GM23338 (cell line): ENCODE measurements at regions not wholly inside any gene's neighbourhood (a gene's known extent, or its start where the extent isn't known, plus 50 kb on each side); places are given as distances from the start of the nearest gene placed in this dataset.
A peak's percentile ranks its signal among the peaks of the same experiment; 100 is the strongest.

ENCODE experiments used
- ATAC-seq: fragments of 200-7000 bp; cut with Tn5 transposase; 3 replicates; pipeline ENCODE4 v1.9.1; 2020
- DNase-seq: peaks from one replicate; pipeline ENCODE4 v3.0.0-alpha.2; 2015; ENCODE audit warnings: low spot score
- H2AFZ ChIP-seq: fragments of 200-600 bp; sonication (generic); 2 replicates; pipeline ENCODE4 v1.8.0; 2016; ENCODE audit warnings: antibody characterized with exemption, mild to moderate bottlenecking, moderate library complexity
- H3F3A ChIP-seq: fragments of 200-600 bp; sonication (generic); replicated peaks from 2 replicates; pipeline ENCODE4 v1.8.0; 2017; ENCODE audit warnings: antibody characterized with exemption, mixed run types, low read depth
- H3K27ac ChIP-seq: fragments of 200-600 bp; sonication (generic); 2 replicates; pipeline ENCODE4 v1.6.1; 2016; ENCODE audit warnings: low read depth
- H3K27me3 ChIP-seq: fragments of 200-600 bp; sonication (generic); 2 replicates; pipeline ENCODE4 v1.8.0; 2016; ENCODE audit warnings: mild to moderate bottlenecking, mixed run types, moderate library complexity; ENCODE audit not compliant: insufficient read depth
- H3K36me3 ChIP-seq: fragments of 200-600 bp; sonication (generic); 2 replicates; pipeline ENCODE4 v1.8.0; 2016; ENCODE audit warnings: mild to moderate bottlenecking; ENCODE audit not compliant: insufficient read depth
- H3K4me1 ChIP-seq: fragments of 200-600 bp; sonication (generic); 2 replicates; pipeline ENCODE4 v1.8.0; 2016; ENCODE audit warnings: mild to moderate bottlenecking, moderate library complexity; ENCODE audit not compliant: insufficient read depth
- H3K4me2 ChIP-seq: fragments of 200-600 bp; sonication (generic); 2 replicates; pipeline ENCODE4 v1.7.1; 2017; ENCODE audit warnings: mixed run types
- H3K4me3 ChIP-seq: fragments of 200-600 bp; sonication (generic); 2 replicates; pipeline ENCODE4 v1.6.1; 2016; ENCODE audit warnings: mixed run types
- H3K79me2 ChIP-seq: fragments of 200-600 bp; sonication (generic); replicated peaks from 2 replicates; pipeline ENCODE4 v1.8.0; 2017; ENCODE audit warnings: mild to moderate bottlenecking; ENCODE audit not compliant: insufficient read depth
- H3K9me2 ChIP-seq: fragments of 200-600 bp; sonication (generic); 2 replicates; pipeline ENCODE4 v1.8.0; 2017; ENCODE audit not compliant: insufficient read depth
- H4K20me1 ChIP-seq: fragments of 200-600 bp; sonication (generic); replicated peaks from 2 replicates; pipeline ENCODE4 v1.8.0; 2017; ENCODE audit warnings: mild to moderate bottlenecking; ENCODE audit not compliant: insufficient read depth
- H3K27ac Mint-ChIP-seq: 2 replicates; pipeline ENCODE4 v1.8.0; 2020; ENCODE audit warnings: inconsistent platforms, mild to moderate bottlenecking, moderate library complexity, mixed read lengths
- H3K27me3 Mint-ChIP-seq: 3 replicates; pipeline ENCODE4 v1.8.0; 2022; ENCODE audit warnings: low read depth, mild to moderate bottlenecking, moderate library complexity, mixed read lengths, inconsistent platforms; ENCODE audit not compliant: insufficient read depth, poor library complexity
- H3K36me3 Mint-ChIP-seq: 3 replicates; pipeline ENCODE4 v1.8.0; 2021; ENCODE audit warnings: low read depth, mild to moderate bottlenecking, inconsistent platforms, moderate library complexity, mixed read lengths
- H3K4me1 Mint-ChIP-seq: 3 replicates; pipeline ENCODE4 v1.8.0; 2020; ENCODE audit warnings: mild to moderate bottlenecking, inconsistent platforms, mixed read lengths
- H3K4me3 Mint-ChIP-seq: 3 replicates; pipeline ENCODE4 v1.8.0; 2021; ENCODE audit warnings: moderate library complexity, mild to moderate bottlenecking, inconsistent platforms, mixed read lengths
- H3K9me3 Mint-ChIP-seq: 3 replicates; pipeline ENCODE4 v1.8.0; 2020; ENCODE audit warnings: moderate library complexity, mild to moderate bottlenecking, inconsistent platforms, mixed read lengths
- CREB1 ChIP-seq: fragments of 250-450 bp; sonication (Bioruptor Pico); IDR thresholded peaks from 2 replicates; pipeline ENCODE4 v1.5.0; 2020; ENCODE audit warnings: low read depth, mild to moderate bottlenecking, moderate library complexity
- EZH2 ChIP-seq: fragments of 200-600 bp; sonication (generic); IDR thresholded peaks from one replicate; pipeline ENCODE4 v1.8.0; 2017; ENCODE audit warnings: antibody characterized with exemption, mild to moderate bottlenecking, low read depth; ENCODE audit not compliant: unreplicated experiment
- EZH2phosphoT487 ChIP-seq: fragments of 200-600 bp; sonication (generic); IDR thresholded peaks from one replicate; pipeline ENCODE4 v1.8.1; 2018; ENCODE audit warnings: antibody characterized with exemption; ENCODE audit not compliant: unreplicated experiment
- JUNB ChIP-seq: IDR thresholded peaks from one replicate; pipeline ENCODE4 v1.6.1; 2016; ENCODE audit warnings: antibody characterized with exemption; ENCODE audit not compliant: unreplicated experiment
- NANOG ChIP-seq: IDR thresholded peaks from 2 replicates; pipeline ENCODE4 v1.6.1; 2016; ENCODE audit warnings: antibody characterized with exemption, borderline replicate concordance
- POLR2AphosphoS5 ChIP-seq: IDR thresholded peaks from 2 replicates; pipeline ENCODE4 v1.6.1; 2016; ENCODE audit warnings: antibody characterized with exemption, low read depth
- STAT1 ChIP-seq: IDR thresholded peaks from one replicate; pipeline ENCODE4 v1.6.1; 2016; ENCODE audit warnings: antibody characterized with exemption; ENCODE audit not compliant: unreplicated experiment
- ZNF114 ChIP-seq: fragments of 250-450 bp; sonication (Bioruptor Pico); IDR thresholded peaks from 2 replicates; pipeline ENCODE4 v1.5.0; 2020; ENCODE audit warnings: mild to moderate bottlenecking, moderate library complexity
- ZNF331 ChIP-seq: fragments of 250-450 bp; sonication (Bioruptor Pico); IDR thresholded peaks from 2 replicates; pipeline ENCODE4 v1.5.0; 2020; ENCODE audit warnings: low read depth, mild to moderate bottlenecking, moderate library complexity
- TF ChIP-seq, protein P1 (sequence below): IDR thresholded peaks from 2 replicates; pipeline ENCODE4 v1.6.1; 2016; ENCODE audit warnings: antibody characterized with exemption
- TF ChIP-seq, protein P2 (sequence below): IDR thresholded peaks from one replicate; pipeline ENCODE4 v1.6.1; 2018; ENCODE audit warnings: antibody characterized with exemption; ENCODE audit not compliant: unreplicated experiment
- TF ChIP-seq, protein P3 (sequence below), 2 experiments: fragments of 200-600 bp in 1 of 2; sonication (generic) in 1 of 2; conservative IDR thresholded peaks; 2 replicates each; pipeline versions ENCODE4 v1.5.1 to v1.6.1; 2016 to 2017; ENCODE audit warnings: antibody characterized with exemption in 2 of 2, low read depth in 2 of 2, mild to moderate bottlenecking in 2 of 2, moderate library complexity in 1 of 2
- TF ChIP-seq, protein P4 (sequence below): fragments of 250-450 bp; sonication (Bioruptor Pico); IDR thresholded peaks from 2 replicates; pipeline ENCODE4 v1.5.0; 2020; ENCODE audit warnings: mild to moderate bottlenecking, moderate library complexity

GRCh38 chr5:167688341-167689130, 602.9 kb upstream of the WWC1 start:
- Histone ChIP-seq H3K4me2 (no peak overlapping the region), H3K27me3 (no peaks in the 10 kb centered on the region), H3K27ac (no peak overlapping the region), H2AFZ (no peak overlapping the region), H3K4me3 (no peak overlapping the region), H3K36me3 (no peaks in the 10 kb centered on the region), H4K20me1 (no peaks in the 10 kb centered on the region), H3K4me1 (no peaks in the 10 kb centered on the region), H3K79me2 (no peaks in the 10 kb centered on the region), H3K9me2 (no peaks in the 10 kb centered on the region), H3F3A (no peaks in the 10 kb centered on the region)
- Mint-ChIP-seq H3K27ac (peak overlapping the region; percentile 64; the same call in 1 of the 2 replicates), H3K36me3 (no peaks in the 10 kb centered on the region), H3K27me3 (peaks cover 2% of the 10 kb centered on the region), H3K4me3 (no peak overlapping the region), H3K4me1 (peaks cover 4% of the 10 kb centered on the region; the same call in 2 of the 3 replicates), H3K9me3 (no peaks in the 10 kb centered on the region; the same call in 2 of the 3 replicates)
- ATAC-seq = no peak
- TF ChIP-seq ZNF331 (no peak), EZH2phosphoT487 (no peak), JUNB (no peak), ZNF114 (CRISPR knock-in tag) (no peak), EZH2 (no peak), POLR2AphosphoS5 (no peak), CREB1 (CRISPR knock-in tag) (no peak), NANOG (no peak), STAT1 (no peak)
- TF ChIP-seq, protein P1, sequence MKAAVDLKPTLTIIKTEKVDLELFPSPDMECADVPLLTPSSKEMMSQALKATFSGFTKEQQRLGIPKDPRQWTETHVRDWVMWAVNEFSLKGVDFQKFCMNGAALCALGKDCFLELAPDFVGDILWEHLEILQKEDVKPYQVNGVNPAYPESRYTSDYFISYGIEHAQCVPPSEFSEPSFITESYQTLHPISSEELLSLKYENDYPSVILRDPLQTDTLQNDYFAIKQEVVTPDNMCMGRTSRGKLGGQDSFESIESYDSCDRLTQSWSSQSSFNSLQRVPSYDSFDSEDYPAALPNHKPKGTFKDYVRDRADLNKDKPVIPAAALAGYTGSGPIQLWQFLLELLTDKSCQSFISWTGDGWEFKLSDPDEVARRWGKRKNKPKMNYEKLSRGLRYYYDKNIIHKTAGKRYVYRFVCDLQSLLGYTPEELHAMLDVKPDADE = no peak
- TF ChIP-seq, protein P2, sequence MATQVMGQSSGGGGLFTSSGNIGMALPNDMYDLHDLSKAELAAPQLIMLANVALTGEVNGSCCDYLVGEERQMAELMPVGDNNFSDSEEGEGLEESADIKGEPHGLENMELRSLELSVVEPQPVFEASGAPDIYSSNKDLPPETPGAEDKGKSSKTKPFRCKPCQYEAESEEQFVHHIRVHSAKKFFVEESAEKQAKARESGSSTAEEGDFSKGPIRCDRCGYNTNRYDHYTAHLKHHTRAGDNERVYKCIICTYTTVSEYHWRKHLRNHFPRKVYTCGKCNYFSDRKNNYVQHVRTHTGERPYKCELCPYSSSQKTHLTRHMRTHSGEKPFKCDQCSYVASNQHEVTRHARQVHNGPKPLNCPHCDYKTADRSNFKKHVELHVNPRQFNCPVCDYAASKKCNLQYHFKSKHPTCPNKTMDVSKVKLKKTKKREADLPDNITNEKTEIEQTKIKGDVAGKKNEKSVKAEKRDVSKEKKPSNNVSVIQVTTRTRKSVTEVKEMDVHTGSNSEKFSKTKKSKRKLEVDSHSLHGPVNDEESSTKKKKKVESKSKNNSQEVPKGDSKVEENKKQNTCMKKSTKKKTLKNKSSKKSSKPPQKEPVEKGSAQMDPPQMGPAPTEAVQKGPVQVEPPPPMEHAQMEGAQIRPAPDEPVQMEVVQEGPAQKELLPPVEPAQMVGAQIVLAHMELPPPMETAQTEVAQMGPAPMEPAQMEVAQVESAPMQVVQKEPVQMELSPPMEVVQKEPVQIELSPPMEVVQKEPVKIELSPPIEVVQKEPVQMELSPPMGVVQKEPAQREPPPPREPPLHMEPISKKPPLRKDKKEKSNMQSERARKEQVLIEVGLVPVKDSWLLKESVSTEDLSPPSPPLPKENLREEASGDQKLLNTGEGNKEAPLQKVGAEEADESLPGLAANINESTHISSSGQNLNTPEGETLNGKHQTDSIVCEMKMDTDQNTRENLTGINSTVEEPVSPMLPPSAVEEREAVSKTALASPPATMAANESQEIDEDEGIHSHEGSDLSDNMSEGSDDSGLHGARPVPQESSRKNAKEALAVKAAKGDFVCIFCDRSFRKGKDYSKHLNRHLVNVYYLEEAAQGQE = no peak
- TF ChIP-seq, protein P3, sequence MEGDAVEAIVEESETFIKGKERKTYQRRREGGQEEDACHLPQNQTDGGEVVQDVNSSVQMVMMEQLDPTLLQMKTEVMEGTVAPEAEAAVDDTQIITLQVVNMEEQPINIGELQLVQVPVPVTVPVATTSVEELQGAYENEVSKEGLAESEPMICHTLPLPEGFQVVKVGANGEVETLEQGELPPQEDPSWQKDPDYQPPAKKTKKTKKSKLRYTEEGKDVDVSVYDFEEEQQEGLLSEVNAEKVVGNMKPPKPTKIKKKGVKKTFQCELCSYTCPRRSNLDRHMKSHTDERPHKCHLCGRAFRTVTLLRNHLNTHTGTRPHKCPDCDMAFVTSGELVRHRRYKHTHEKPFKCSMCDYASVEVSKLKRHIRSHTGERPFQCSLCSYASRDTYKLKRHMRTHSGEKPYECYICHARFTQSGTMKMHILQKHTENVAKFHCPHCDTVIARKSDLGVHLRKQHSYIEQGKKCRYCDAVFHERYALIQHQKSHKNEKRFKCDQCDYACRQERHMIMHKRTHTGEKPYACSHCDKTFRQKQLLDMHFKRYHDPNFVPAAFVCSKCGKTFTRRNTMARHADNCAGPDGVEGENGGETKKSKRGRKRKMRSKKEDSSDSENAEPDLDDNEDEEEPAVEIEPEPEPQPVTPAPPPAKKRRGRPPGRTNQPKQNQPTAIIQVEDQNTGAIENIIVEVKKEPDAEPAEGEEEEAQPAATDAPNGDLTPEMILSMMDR (conservative IDR thresholded peaks at IDR 0.05; ENCODE audit: low read depth in 2 of 2) = no peak
- TF ChIP-seq, protein P4, sequence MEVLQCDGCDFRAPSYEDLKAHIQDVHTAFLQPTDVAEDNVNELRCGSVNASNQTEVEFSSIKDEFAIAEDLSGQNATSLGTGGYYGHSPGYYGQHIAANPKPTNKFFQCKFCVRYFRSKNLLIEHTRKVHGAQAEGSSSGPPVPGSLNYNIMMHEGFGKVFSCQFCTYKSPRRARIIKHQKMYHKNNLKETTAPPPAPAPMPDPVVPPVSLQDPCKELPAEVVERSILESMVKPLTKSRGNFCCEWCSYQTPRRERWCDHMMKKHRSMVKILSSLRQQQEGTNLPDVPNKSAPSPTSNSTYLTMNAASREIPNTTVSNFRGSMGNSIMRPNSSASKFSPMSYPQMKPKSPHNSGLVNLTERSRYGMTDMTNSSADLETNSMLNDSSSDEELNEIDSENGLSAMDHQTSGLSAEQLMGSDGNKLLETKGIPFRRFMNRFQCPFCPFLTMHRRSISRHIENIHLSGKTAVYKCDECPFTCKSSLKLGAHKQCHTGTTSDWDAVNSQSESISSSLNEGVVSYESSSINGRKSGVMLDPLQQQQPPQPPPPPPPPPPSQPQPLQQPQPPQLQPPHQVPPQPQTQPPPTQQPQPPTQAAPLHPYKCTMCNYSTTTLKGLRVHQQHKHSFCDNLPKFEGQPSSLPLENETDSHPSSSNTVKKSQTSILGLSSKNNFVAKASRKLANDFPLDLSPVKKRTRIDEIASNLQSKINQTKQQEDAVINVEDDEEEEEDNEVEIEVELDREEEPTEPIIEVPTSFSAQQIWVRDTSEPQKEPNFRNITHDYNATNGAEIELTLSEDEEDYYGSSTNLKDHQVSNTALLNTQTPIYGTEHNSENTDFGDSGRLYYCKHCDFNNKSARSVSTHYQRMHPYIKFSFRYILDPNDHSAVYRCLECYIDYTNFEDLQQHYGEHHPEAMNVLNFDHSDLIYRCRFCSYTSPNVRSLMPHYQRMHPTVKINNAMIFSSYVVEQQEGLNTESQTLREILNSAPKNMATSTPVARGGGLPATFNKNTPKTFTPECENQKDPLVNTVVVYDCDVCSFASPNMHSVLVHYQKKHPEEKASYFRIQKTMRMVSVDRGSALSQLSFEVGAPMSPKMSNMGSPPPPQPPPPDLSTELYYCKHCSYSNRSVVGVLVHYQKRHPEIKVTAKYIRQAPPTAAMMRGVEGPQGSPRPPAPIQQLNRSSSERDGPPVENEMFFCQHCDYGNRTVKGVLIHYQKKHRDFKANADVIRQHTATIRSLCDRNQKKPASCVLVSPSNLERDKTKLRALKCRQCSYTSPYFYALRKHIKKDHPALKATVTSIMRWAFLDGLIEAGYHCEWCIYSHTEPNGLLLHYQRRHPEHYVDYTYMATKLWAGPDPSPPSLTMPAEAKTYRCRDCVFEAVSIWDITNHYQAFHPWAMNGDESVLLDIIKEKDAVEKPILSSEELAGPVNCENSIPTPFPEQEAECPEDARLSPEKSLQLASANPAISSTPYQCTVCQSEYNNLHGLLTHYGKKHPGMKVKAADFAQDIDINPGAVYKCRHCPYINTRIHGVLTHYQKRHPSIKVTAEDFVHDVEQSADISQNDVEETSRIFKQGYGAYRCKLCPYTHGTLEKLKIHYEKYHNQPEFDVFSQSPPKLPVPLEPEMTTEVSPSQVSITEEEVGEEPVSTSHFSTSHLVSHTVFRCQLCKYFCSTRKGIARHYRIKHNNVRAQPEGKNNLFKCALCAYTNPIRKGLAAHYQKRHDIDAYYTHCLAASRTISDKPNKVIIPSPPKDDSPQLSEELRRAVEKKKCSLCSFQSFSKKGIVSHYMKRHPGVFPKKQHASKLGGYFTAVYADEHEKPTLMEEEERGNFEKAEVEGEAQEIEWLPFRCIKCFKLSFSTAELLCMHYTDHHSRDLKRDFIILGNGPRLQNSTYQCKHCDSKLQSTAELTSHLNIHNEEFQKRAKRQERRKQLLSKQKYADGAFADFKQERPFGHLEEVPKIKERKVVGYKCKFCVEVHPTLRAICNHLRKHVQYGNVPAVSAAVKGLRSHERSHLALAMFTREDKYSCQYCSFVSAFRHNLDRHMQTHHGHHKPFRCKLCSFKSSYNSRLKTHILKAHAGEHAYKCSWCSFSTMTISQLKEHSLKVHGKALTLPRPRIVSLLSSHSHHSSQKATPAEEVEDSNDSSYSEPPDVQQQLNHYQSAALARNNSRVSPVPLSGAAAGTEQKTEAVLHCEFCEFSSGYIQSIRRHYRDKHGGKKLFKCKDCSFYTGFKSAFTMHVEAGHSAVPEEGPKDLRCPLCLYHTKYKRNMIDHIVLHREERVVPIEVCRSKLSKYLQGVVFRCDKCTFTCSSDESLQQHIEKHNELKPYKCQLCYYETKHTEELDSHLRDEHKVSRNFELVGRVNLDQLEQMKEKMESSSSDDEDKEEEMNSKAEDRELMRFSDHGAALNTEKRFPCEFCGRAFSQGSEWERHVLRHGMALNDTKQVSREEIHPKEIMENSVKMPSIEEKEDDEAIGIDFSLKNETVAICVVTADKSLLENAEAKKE = no peak
- no peak for DNase-seq
